ENCODE measurements at regions not wholly inside any gene's neighbourhood (a gene's known extent, or its start where the extent isn't known, plus 50 kb on each side); places are given as distances from the start of the nearest gene placed in this dataset.
"Not testable (repeated sequence)": the region's sequence is repeated elsewhere in the genome, so short reads cannot be mapped to it uniquely, and the experiment has no call there.

DNA sequence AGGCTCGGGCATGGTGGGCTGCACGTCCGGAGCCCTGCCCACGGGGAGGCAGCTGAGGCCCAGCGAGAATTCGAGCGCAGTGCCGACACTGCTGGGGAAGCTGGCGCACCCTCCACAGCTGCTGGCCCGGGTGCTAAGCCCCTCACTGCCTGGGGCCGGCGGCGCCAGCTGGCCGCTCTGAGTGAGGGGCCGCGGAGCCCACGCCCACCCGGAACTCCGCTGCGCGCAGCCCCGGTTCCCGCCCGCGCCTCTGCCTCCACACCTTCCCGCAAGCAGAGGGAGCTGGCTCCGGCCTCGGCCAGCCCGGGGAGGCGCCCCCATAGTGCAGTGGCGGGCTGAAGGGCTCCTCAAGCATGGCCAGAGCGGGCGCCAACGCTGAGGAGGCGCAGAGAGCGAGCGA is 2080.4 kb downstream of the PCDH9 start:
- WGBS, result 94% methylated on average over 37 of the region's 37 CpGs
- Histone ChIP-seq H3K4me3 (ENCODE audit: low read length) (no peak overlapping the region), H3K27ac (ENCODE audit: low read length) (no peak overlapping the region), H3K4me1 (ENCODE audit: control insufficient read depth, insufficient read depth, low read length) (no peaks in the 10 kb centered on the region), H3K27me3 (ENCODE audit: control insufficient read depth, insufficient read depth) (no peaks in the 10 kb centered on the region), H3K9me3 (ENCODE audit: control insufficient read depth, low read length) (no peaks in the 10 kb centered on the region)
- DNase-seq (peak in 1 of 3 donors; percentile 33), ATAC-seq (no peak)
- intact Hi-C loops (cut with DNase I), result no loop called here

- no peak for DNase-seq
- H3K4me3 ChIP-seq (ENCODE audit: low read length), result no peak overlapping the region
- intact Hi-C loops (cut with DNase I), result no loop called here
- no peaks in the 10 kb centered on the region for H3K4me1 ChIP-seq (ENCODE audit: control insufficient read depth, insufficient read depth, low read length)
- H3K27ac ChIP-seq (ENCODE audit: low read length), result no peak overlapping the region
- H3K9me3 ChIP-seq (ENCODE audit: control insufficient read depth, low read length), result no peaks in the 10 kb centered on the region
- no peak for ATAC-seq
- H3K27me3 ChIP-seq (ENCODE audit: control insufficient read depth, insufficient read depth), result no peaks in the 10 kb centered on the region
- WGBS, result 90% methylated on average over 3 of the region's 3 CpGs
Observed at GRCh38 chr13:65143920-65144319, 2086.2 kb downstream of the PCDH9 start.

DNA sequence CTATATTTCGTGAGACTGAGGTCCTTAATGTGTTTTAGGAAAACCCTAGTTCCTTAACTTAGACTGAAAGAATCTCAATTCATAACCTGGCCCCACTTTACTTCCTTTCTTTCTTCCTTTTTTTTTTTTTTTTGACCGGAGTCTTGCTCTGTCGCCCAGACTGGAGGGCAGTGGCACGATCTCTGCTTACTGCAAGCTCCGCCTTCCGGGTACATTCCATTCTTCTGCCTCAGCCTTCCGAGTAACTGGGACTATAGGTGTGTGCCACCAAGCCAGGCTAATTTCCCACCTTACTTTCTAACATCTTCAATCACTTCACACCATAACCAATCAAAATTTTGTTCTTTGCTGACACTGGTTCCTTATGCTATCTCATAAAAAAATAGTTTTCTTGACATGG is 2097.0 kb downstream of the PCDH9 start:
- Histone ChIP-seq H3K4me1 (ENCODE audit: control insufficient read depth, insufficient read depth, low read length) (no peaks in the 10 kb centered on the region), H3K9me3 (ENCODE audit: control insufficient read depth, low read length) (no peaks in the 10 kb centered on the region), H3K27me3 (ENCODE audit: control insufficient read depth, insufficient read depth) (no peaks in the 10 kb centered on the region), H3K27ac (ENCODE audit: low read length) (no peak overlapping the region), H3K4me3 (ENCODE audit: low read length) (no peak overlapping the region)
- ATAC-seq, result no peak
- DNase-seq, result no peak
- intact Hi-C loops (cut with DNase I), result no loop called here
- WGBS, result 66% methylated on average over 7 of the region's 7 CpGs

DNA sequence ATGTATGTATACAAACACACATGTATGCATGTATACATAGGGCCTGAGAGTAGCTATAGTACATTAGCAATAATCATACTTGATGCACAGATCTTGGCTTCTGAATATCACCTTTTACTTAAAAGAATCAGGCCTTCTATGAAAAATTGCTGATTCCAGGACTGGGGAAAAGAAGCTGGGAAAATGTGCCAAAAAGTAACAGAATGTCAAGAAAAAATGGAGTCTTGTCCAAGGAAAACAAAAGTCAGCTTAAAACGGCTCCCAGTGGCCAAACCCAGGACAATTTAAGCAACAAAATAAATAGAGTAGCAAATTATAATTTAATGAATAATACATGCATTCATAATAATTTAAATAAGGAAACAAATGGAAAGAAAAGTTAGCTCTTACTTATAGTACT is 2104.9 kb downstream of the PCDH9 start:
- DNase-seq, result no peak
- Histone ChIP-seq H3K9me3 (ENCODE audit: control insufficient read depth, low read length) (no peaks in the 10 kb centered on the region), H3K27me3 (ENCODE audit: control insufficient read depth, insufficient read depth) (no peaks in the 10 kb centered on the region), H3K27ac (ENCODE audit: low read length) (no peak overlapping the region), H3K4me3 (ENCODE audit: low read length) (no peak overlapping the region), H3K4me1 (ENCODE audit: control insufficient read depth, insufficient read depth, low read length) (no peaks in the 10 kb centered on the region)
- no peak for ATAC-seq
- 22% methylated on average over 1 of the region's 1 CpG for WGBS
- intact Hi-C loops (cut with DNase I), result no loop called here

DNA sequence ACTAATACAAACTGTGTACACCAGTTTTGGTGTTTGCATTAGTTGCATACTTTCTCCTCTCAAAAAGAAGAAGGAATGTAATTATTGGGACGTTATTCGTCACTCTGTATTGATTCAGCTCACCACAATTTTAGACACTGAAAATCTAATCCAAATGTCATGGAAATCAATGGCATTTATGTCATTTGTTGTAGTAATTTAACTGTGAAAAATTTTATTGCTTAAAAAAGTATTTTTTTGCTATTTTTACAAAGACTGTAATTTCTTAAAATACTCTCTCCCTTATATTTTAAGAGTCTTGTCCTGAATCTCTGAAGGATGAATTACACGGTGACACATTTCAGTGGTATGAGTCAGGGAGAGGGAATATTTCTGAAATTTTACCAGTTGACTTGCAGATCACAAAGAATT is 2117.6 kb downstream of the PCDH9 start:
- Histone ChIP-seq H3K4me3 (ENCODE audit: low read length) (no peak overlapping the region), H3K4me1 (ENCODE audit: control insufficient read depth, insufficient read depth, low read length) (no peaks in the 10 kb centered on the region), H3K27ac (ENCODE audit: low read length) (no peak overlapping the region), H3K9me3 (ENCODE audit: control insufficient read depth, low read length) (no peaks in the 10 kb centered on the region), H3K27me3 (ENCODE audit: control insufficient read depth, insufficient read depth) (no peaks in the 10 kb centered on the region)
- intact Hi-C loops (cut with DNase I), result no loop called here
- DNase-seq (no peak), ATAC-seq (no peak)
- WGBS, result 79% methylated on average over 3 of the region's 3 CpGs

DNA sequence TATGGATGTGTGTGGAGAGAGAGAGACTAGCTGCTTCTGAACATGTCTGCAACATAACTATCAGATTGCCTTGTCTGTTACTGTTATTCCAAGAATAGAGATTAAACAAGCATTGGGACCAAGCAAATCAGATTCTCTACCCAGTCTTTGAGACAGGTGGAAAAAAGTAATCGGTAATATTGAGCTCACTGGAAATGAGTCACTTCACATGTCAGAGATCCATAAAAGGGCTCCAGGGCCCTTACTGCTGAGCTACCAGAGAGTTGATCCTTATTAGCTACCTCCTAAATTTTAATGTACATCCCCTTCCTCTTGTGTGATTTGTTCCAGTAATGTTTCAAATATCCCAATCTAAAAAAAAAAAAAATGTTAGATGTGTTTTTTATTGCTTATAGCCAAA is 2118.0 kb downstream of the PCDH9 start:
- no peaks in the 10 kb centered on the region for H3K4me1 ChIP-seq (ENCODE audit: control insufficient read depth, insufficient read depth, low read length)
- 88% methylated on average over 1 of the region's 1 CpG for WGBS
- H3K27me3 ChIP-seq (ENCODE audit: control insufficient read depth, insufficient read depth), result no peaks in the 10 kb centered on the region
- no peak overlapping the region for H3K27ac ChIP-seq (ENCODE audit: low read length)
- no peak overlapping the region for H3K4me3 ChIP-seq (ENCODE audit: low read length)
- ATAC-seq (no peak), DNase-seq (no peak)
- H3K9me3 ChIP-seq (ENCODE audit: control insufficient read depth, low read length), result no peaks in the 10 kb centered on the region
- intact Hi-C loops (cut with DNase I), result no loop called here

GRCh38 chr13:65111223-65111622 is 2118.9 kb downstream of the PCDH9 start:
- H3K9me3 ChIP-seq (ENCODE audit: control insufficient read depth, low read length), result no peaks in the 10 kb centered on the region
- DNase-seq (no peak), ATAC-seq (no peak)
- intact Hi-C loops (cut with DNase I), result no loop called here
- no peaks in the 10 kb centered on the region for H3K27me3 ChIP-seq (ENCODE audit: control insufficient read depth, insufficient read depth)
- no peak overlapping the region for H3K27ac ChIP-seq (ENCODE audit: low read length)
- H3K4me3 ChIP-seq (ENCODE audit: low read length), result no peak overlapping the region
- 80% methylated on average over 1 of the region's 1 CpG for WGBS
- H3K4me1 ChIP-seq (ENCODE audit: control insufficient read depth, insufficient read depth, low read length), result no peaks in the 10 kb centered on the region

DNA sequence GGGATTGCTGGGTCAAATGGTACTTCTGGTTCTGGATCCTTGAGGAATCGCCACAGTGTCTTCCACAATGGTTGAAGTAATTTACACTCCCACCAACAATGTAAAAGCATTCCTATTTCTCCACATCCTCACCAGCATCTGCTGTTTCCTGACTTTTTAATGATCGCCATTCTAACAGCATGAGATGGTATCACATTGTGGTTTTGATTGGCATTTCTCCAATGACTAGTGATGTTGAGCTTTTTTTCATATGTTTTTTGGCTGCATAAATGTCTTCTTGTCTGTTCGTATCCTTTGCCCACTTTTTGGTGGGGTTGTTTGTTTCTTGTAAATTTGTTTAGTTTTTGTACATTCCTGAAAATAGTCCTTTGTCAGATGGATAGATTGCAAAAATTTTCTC is 2125.7 kb downstream of the PCDH9 start:
- H3K27me3 ChIP-seq (ENCODE audit: control insufficient read depth, insufficient read depth); intact Hi-C loops (cut with DNase I); H3K9me3 ChIP-seq (ENCODE audit: control insufficient read depth, low read length); H3K4me3 ChIP-seq (ENCODE audit: low read length); H3K4me1 ChIP-seq (ENCODE audit: control insufficient read depth, insufficient read depth, low read length); DNase-seq; ATAC-seq; H3K27ac ChIP-seq (ENCODE audit: low read length): not testable (repeated sequence)
- WGBS, result 64% methylated on average over 3 of the region's 3 CpGs

- no peaks in the 10 kb centered on the region for H3K9me3 ChIP-seq (ENCODE audit: control insufficient read depth, low read length)
- WGBS, result 95% methylated on average over 1 of the region's 1 CpG
- H3K4me3 ChIP-seq (ENCODE audit: low read length), result no peak overlapping the region
- H3K27ac ChIP-seq (ENCODE audit: low read length), result no peak overlapping the region
- ATAC-seq, result no peak
- DNase-seq, result no peak
- intact Hi-C loops (cut with DNase I), result no loop called here
- H3K4me1 ChIP-seq (ENCODE audit: control insufficient read depth, insufficient read depth, low read length), result no peaks in the 10 kb centered on the region
- no peaks in the 10 kb centered on the region for H3K27me3 ChIP-seq (ENCODE audit: control insufficient read depth, insufficient read depth)
Observed at GRCh38 chr13:65103351-65103750, 2126.8 kb downstream of the PCDH9 start.

DNA sequence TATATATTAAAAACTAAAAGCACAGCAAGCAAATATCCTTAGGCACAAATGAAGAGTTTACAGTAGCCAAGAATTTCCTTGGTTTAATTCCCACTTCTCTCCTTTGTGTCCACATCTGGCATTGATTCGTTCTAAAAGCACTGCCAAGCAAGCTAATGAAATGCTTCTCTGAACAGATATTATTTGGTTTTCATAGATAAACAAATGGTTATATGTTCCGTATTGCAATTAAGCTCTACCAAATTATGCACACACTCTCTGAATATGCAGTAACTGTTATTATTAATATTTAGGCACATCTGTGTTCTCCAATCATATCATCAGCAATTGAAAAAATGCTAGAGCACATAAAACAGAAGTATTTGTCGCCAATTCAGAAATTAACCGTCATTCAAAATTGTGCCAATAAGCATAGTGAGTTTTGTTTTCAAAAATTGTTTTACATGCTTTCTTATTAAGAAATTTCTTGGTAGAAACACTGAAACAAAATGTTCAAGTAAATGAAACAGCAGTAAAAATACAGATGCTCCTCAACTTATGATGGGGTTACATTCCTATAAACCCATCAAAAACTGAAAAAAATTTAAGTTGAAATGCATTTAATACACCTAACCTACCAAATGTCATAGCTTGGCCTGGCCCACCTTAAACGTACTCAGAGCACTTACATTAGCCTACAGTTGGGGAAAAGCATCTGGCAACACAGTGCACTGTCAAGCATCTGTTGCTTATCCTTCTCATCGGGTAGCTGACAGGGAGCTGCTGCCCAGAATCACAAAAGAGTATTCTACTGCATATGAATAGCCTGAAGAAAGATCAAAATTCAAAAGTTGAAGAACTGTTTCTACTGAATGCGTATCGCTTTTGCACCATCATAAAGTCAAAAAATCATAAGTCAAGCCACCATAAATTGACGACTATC is 2134.7 kb downstream of the PCDH9 start:
- Histone ChIP-seq H3K4me3 (ENCODE audit: low read length) (no peak overlapping the region), H3K4me1 (ENCODE audit: control insufficient read depth, insufficient read depth, low read length) (no peaks in the 10 kb centered on the region), H3K9me3 (ENCODE audit: control insufficient read depth, low read length) (no peaks in the 10 kb centered on the region), H3K27me3 (ENCODE audit: control insufficient read depth, insufficient read depth) (no peaks in the 10 kb centered on the region), H3K27ac (ENCODE audit: low read length) (no peak overlapping the region)
- DNase-seq, result no peak
- 55% methylated on average over 9 of the region's 9 CpGs for WGBS
- ATAC-seq, result no peak
- intact Hi-C loops (cut with DNase I), result no loop called here

GRCh38 chr13:65093357-65093756 is 2136.8 kb downstream of the PCDH9 start:
- no peak overlapping the region for H3K27ac ChIP-seq (ENCODE audit: low read length)
- ATAC-seq, result no peak
- intact Hi-C loops (cut with DNase I), result no loop called here
- DNase-seq, result no peak
- H3K4me1 ChIP-seq (ENCODE audit: control insufficient read depth, insufficient read depth, low read length), result no peaks in the 10 kb centered on the region
- 62% methylated on average over 3 of the region's 3 CpGs for WGBS
- H3K9me3 ChIP-seq (ENCODE audit: control insufficient read depth, low read length), result no peaks in the 10 kb centered on the region
- H3K27me3 ChIP-seq (ENCODE audit: control insufficient read depth, insufficient read depth), result no peaks in the 10 kb centered on the region
- H3K4me3 ChIP-seq (ENCODE audit: low read length), result no peak overlapping the region

DNA sequence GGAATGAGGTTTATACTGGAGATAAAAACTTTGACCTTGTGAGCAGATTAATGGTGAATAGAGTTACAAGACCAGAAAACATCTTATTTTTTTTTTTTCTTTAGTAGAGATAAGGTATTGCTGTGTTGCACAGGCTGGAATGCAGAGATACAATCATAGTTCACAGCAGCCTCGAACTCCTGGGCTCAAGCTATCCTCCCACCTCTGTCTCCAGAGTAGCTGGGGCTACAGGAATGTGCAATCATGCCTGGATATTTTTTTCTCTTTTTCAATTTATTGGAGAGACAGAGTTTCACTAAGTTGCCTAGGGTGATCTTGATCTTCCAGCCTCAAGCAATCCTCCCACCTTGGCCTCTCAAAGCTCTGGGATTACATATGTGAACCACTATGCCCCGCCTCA is 2139.1 kb downstream of the PCDH9 start:
- H3K4me3 ChIP-seq (ENCODE audit: low read length), result no peak overlapping the region
- intact Hi-C loops (cut with DNase I), result no loop called here
- ATAC-seq (no peak), DNase-seq (no peak)
- H3K27ac ChIP-seq (ENCODE audit: low read length), result no peak overlapping the region
- WGBS, result 59% methylated on average over 2 of the region's 2 CpGs
- H3K9me3 ChIP-seq (ENCODE audit: control insufficient read depth, low read length), result no peaks in the 10 kb centered on the region
- no peaks in the 10 kb centered on the region for H3K4me1 ChIP-seq (ENCODE audit: control insufficient read depth, insufficient read depth, low read length)
- no peaks in the 10 kb centered on the region for H3K27me3 ChIP-seq (ENCODE audit: control insufficient read depth, insufficient read depth)
